NCI-H1694 (cell line): ENCODE measurements at regions not wholly inside any gene's neighbourhood (a gene's known extent, or its start where the extent isn't known, plus 50 kb on each side); places are given as distances from the start of the nearest gene placed in this dataset.
"Not testable (repeated sequence)": the region's sequence is repeated elsewhere in the genome, so short reads cannot be mapped to it uniquely, and the experiment has no call there.

Source experiments
- DNase-seq: peaks from one replicate; lab custom pipeline; 2025; lab: John Stamatoyannopoulos, UW

DNA sequence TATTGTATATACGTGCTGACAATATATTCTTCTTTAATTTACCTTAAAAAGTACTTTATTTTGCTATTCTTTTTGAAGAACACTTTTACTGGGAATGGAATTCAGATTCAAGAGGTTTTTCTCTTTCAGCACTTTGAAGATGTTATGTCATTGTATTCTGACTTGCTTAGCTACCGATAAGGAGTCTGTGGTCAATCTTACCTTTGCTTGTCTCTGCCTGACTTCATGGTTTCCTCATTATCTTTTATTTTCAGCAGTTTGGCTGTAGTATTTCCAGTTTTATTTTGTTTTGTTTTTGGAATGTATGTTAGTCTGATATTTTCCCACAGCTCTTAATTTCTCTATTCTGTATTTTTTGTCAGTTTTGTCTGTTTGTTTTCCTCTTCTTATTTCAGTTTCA, 187.9 kb upstream of the SMIM30 start:
- no peak for DNase-seq

- no peak for DNase-seq
Observed at GRCh38 chr7:113304104-113304503, 185.8 kb upstream of the SMIM30 start.

GRCh38 chr7:113303388-113303787, 185.0 kb upstream of the SMIM30 start:
- DNase-seq = not testable (repeated sequence)

GRCh38 chr7:113301983-113302382, 183.6 kb upstream of the SMIM30 start:
- DNase-seq = no peak

- DNase-seq = no peak
Observed at GRCh38 chr7:113301141-113301540, 182.8 kb upstream of the SMIM30 start.

DNA sequence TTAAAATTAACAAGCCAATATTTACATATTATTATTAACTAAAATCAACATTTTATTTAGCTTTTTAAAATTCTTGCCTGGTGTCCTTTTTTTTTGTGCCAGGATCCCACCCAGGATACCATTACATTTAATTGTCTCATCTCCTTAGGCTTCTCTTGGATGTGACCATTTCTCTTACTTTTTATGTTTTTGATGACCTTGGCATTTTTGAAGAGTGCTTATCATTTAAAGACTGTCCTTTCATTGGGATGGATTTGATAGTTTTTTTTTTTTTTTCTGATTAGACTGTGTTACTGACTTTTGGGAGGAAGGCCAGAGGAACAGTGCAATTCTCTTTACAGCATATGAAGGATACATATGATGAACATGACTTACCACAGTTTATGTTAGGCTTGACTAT, 181.4 kb upstream of the SMIM30 start:
- no peak for DNase-seq

GRCh38 chr7:113298501-113298900, 180.1 kb upstream of the SMIM30 start:
- no peak for DNase-seq

DNA sequence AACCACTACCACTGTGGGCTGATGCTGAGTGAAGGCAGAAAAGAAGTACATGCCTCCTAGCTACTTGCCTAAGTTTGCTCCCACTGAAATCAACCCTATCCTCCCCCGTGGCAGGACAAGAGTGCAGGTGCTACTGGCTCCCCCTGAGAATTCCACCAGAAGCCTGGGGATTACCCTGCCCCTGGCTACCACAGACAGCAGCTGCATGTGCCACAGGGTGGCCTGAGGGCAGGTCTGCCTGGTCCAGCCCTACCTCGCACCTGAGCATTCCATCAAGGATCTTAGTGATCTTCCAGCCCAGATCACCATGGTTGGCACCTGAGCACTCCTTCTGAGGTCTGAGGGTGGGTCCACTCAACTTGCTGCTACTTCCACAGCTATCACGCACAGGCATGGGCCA, 176.4 kb upstream of the SMIM30 start:
- DNase-seq = no peak

- DNase-seq = no peak
Observed at GRCh38 chr7:113292105-113292504, 173.8 kb upstream of the SMIM30 start.

DNA sequence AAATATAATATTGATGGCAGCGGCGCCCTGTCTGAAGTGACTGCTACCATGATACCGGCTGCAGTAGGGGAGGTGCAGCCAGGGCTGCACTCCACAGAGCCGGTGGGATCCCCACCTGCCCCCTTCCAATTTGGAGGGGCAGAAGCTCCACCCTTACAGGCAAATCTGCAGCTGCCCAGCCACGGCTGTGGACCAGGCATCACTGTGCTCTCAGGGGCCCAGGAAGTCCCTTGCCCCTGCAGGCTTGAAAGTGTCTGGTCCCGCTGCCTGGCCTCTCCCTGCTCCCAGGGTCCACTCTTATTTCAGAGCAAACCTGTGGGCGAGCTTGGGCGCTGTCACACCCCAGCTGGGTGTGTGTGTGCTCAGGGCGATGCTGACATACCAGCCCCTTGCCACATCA, 172.7 kb upstream of the SMIM30 start:
- DNase-seq = no peak

GRCh38 chr7:113289140-113289740, 170.9 kb upstream of the SMIM30 start:
- DNase-seq = no peak

DNA sequence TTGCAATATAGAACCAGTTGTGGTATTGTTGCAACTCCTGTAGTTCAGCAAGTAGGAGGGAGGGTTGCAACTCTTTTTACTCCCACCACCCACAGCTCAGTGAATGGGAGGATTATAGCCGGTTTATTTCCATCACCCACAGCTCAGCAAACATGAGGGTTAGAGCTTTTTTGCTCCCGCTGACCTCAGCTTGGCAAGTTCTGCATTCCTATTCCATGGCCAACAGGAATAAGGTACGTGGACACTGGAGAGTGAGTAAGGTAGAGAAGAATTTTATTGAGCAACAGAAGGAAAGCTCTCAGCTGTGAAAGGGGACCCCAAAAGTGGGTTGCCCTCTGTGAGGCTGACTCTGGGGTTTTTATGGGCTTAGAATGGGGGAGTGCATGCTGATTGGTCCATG, 167.1 kb upstream of the SMIM30 start:
- no peak for DNase-seq

- DNase-seq = no peak
Observed at GRCh38 chr7:113283861-113284260, 165.5 kb upstream of the SMIM30 start.

DNA sequence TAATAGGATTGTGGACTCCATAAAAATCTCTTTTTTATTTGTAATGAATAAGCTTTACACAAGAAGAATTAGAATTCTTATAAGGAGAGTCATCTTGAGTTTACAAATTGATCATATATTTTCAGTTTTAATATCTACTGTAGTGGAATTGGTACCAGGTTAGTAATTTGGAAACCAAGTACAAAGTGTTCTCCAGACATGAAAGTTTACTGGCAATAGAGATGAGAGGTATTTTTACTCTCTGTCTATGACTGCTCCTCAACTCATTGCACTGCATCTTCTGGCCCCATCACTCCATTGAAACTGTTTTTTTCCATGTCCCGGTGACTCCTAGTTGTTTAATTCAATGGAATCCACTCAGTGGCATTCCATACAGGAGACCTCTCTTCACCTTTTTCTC, 164.5 kb upstream of the SMIM30 start:
- no peak for DNase-seq

DNA sequence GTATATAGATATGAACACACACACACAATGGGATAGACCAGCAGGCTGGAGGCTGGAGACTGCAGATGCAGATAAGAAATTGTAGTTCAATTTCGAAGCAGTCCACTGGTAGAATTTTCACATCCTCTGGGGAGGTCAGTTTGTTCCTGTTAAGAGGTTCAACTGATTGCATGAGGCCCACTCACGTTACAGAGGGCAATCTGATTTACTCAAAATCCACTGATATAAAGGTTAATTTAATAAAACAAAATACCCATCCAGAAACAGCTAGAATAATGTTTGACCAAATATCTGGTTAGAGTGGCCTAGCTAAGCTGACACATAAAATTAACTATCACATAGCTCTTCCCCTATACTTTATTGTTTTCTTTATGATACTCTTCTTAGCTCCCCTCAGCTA, 162.9 kb upstream of the SMIM30 start:
- no peak for DNase-seq

DNA sequence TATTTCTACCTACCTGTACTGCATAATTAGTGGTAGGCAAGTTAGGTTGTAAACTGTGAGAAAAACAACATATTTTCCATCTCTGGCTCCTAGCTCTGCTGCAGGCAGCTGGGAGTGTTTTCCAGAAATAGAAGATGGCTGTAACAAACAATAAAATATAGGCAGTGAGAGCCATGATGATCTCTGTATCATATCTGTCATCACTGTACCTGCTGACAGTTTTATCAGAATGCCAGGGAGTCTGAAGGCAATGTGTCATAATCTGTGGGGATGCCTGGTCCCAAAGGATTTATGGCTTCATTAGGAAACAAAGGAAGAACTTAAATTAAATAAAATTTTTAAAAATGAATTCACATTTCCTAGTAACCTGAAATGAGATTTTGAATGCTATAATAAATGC, 160.9 kb upstream of the SMIM30 start:
- DNase-seq = no peak

DNA sequence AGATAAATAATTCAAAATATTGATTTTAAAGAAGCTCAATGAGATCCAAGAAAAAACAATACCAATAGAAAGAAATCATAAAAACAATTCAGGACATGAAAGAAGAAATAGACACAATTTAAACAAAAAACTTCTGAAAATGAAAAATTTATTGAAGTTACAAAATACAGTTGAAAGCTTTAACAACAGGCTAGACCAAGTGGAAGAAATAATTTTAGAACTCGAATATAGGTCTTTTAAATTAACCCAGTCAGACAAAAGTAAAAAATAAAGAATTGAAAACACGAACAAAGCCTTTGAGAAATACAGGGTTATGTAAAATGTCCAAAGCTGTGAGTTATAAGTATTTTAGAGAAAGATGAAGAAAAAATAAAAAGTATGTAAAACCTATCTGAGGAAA, 152.4 kb upstream of the SMIM30 start:
- DNase-seq = no peak

GRCh38 chr7:113269592-113269991, 151.2 kb upstream of the SMIM30 start:
- not testable (repeated sequence) for DNase-seq

DNA sequence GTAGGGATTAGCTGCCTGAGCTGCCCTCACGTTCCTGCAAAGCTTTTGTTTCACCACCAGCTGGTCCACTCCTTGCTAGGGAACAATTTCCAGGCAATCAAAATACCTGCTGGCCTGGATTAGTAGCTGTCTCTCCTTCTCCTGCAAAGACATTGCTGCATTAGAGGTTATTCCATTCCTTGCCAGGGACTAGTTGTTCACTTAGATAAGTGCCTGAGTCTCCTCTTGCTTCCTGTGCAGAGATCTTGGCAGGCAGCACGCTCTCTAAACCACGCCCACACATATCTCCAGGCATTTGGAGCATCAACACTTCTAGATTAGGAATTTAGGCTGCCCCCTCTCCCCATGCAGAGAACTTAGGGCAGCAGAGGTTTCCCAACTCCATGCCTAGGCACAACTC, 150.4 kb upstream of the SMIM30 start:
- DNase-seq = no peak

- DNase-seq = no peak
Observed at GRCh38 chr7:113267885-113268284, 149.5 kb upstream of the SMIM30 start.

DNA sequence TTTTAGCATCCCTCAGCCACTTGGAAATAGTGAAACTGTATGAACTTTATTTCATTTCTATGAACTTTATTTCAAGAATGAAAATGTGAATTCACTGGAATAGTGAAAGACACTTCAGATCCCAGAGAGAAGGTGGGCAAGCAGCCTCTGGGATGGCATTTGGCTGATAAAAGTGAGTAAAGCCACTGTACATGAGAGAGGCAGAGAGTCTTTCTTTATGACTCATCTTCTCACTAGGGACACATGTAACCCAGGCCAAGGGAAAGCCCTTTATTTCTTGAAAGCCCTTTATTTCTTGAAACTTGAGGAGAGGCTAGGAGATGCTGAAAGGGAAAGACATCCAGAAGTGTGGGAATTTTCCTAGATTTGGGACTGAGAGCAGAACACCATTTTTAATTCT, 148.9 kb upstream of the SMIM30 start:
- DNase-seq = no peak

- no peak for DNase-seq
Observed at GRCh38 chr7:113263749-113264148, 145.4 kb upstream of the SMIM30 start.

- not testable (repeated sequence) for DNase-seq
Observed at GRCh38 chr7:113263215-113263742, 144.9 kb upstream of the SMIM30 start.

DNA sequence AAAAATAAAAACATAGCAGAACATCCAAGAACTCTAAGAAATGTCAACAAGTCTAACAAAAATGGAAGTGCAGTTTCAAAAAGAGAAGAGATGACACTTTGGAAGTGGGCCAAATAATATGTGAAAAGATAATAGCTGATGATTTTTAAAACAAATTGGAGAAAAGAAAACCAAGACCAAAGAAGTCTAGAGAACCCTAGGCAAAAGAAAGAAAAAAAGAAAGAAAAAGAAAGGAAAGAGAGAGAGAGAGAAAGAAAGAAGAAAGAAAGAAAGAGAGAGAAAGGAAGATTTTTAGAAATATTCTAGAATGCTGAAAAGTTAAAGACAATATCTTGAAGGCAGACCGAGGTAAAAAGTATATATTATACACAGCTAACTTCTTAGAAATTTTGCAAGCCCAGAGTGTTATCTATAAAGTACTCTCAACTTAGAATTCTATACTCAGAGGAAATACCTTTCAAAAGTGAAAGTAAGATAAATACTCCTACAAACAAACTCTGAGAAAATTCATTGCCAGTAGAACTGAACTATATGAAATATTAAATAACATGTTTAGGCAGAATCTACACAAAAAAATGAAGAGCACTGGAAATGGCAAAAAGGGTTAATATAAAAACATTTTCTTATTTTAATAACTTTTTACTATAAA, 138.7 kb upstream of the SMIM30 start:
- no peak for DNase-seq
